ENCODE measurements at regions not wholly inside any gene's neighbourhood (a gene's known extent, or its start where the extent isn't known, plus 50 kb on each side); places are given as distances from the start of the nearest gene placed in this dataset.

DNA sequence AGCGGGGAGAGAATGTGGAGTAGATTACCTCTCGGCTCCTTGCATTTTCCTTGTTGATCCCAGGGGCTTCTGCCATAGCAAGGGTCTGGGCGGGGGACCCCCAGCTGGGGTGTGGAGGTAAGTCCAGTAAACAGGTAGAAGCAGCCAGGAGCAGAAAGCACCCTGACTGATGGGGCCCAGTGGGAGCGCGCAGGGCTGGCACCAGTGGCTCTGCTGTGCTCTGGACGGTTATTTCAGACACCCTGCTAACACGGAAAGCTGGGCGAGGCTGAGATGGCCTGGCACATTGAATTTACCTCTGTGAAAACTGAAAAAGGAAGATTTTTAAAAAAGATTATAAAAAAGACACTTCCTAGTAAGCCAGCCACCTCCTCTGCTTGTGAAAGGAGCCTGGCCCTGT, 88.4 kb upstream of the CALM2 start:
- DNase-seq, result no peak

DNA sequence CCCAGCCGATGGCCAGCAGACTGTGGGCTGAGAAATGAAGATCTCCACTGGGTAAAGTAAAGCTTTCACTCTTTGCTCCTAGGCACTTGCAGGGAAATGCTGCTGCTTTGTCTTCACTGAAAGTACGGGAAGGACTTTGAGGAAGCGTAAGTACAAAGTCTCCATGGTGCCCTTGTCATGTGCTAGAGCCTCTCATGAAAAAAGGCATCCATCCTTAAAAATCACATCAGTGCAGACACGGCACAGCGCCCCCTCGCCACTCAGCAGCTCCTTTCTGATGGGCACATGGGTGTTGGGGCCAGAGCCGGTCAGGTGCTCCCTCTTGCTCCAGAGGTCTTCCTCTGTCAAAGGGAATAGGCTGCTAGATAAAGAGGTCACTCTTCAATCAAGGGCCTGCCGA, 87.8 kb upstream of the CALM2 start:
- no peak for DNase-seq

DNA sequence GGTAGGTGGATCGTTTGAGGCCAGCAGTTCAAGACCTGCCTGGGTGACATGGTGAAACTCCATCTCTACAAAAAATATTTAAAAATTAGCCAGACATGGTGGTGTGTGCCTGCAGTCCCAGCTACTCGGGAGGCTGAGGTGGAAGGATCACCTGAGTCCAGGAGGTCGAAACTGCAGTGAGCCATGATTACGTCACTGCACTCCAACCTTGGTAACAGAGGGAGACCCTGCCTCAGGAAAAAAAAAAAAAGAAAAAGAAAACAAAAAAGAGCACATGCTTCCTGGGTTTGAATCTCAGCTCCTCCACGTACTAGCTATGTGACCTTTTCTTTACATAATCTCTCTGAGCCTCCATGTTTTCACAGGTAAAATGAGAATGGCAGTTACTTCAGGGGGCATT, 86.3 kb upstream of the CALM2 start:
- no peak for DNase-seq

DNA sequence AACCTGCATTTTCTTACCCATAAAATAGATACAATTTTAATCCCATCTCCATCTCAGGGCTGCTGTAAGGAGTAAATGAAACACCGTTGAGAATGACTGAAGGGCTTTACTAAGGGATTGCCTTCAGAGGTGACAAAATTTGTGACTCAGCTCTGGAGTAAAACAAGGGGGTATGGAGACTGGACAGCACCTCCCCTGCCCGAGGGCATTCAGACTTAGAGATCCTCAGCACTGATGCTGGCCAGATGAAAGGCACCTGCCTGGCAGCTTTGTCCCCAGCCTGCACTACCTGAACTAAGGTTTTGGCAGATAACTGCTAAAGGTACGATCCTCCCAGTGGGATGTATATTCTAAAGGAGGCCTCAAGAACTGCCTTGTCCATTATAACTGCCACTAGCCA, 84.7 kb upstream of the CALM2 start:
- DNase-seq, result no peak

DNA sequence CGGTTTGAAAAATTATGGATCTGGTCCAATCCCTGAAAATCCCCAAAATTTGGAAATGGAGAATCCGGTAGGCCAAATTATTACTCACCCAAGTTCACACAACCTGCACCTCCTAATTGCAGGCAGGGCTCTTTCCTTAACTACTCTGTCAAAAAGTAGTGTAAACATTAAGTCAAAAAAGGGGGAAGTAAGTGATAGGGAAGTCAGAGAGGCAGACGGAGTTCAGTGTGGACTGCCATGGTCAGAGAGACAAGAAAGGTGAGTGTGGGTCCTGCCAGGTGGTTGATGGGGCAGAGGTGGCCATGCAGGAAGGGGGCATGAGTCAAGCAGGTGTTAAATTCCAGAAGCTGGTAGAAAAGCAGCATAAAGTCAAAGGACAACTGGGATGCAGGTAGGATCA, 83.5 kb upstream of the CALM2 start:
- DNase-seq, result no peak

DNA sequence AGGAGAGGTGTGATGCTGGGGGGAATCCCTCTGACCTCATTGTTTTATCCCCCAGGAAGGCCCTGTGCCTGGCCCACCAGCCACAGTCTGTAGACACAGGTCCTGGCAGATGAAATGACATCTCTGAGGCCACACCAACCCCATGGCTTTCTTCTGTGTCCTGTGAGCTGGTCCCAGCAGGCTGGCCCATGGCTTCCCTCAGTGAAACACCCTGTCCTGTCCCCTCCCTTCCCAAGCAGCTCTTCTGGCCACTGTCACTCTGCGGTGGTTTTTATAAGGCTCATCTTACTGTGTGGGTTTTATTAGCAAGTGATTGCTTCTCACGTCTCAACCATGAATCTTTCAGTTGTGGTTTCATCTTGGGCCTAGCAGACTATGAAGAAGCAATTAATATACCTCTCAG, 81.6 kb upstream of the CALM2 start:
- DNase-seq, result no peak

DNA sequence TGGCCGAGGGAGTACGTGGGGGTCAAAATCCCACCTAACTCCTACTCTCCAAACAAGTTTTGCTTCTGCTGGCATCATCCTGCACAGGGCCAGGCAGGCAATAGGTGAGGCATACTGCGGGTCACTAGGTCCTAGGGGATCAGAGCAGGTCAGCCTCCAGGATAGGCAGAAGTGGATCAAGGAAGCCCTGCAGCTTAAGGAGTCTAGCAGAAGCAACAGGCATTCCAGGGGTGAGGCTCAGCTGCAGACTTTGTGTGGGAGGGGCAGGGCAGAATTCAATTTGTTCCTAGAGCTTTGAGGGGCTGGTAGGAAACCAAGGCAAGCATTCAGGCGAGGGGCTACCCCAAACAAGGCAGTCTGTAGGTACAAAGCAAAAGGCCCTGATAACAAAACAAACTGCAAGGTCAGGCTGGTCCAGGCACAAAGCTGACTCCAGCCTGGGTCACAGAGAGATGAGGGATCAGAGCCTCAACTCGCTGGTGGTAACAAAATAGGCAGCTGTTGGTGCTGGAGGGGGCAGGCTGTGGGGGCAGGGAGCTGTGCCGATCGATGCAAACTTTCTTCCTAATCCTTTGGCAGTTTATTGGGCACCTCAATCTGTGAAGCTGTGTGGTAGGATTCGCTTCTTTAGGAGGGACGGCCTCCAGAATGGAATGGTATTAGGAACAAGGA, 80.2 kb upstream of the CALM2 start:
- DNase-seq, result no peak

DNA sequence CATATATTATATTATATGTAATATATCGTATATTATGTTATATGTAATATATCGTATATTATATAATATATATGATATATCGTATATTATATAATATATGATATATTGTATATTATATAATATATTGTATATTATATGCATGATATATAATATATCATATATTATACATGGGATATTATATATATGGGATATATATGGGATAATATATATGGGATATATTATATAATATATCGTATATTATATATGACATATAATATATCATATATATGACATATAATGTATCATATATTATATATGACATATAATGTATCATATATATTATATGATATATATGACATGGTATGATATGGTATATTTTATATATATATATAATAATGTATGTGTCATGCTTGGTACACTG, 79.5 kb upstream of the CALM2 start:
- no peak for DNase-seq

DNA sequence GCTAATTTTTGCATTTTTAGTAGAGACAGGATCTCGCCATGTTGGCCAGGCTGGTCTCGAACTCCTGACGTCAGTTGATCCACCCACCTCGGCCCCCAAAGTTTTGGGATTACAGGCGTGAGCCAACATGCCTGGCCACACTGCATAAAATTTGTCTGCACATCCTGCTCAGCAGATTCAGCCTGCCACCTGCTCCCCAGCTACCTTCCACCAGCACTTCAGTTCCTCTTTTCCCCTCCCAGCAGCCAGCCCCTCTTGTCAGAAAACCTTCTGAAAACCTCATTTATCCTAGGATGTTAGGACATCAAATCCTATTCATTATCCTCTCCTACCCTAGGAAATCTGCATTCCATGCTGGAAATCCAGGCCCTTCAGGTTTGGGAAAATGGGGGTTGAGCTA, 78.2 kb upstream of the CALM2 start:
- DNase-seq, result no peak

DNA sequence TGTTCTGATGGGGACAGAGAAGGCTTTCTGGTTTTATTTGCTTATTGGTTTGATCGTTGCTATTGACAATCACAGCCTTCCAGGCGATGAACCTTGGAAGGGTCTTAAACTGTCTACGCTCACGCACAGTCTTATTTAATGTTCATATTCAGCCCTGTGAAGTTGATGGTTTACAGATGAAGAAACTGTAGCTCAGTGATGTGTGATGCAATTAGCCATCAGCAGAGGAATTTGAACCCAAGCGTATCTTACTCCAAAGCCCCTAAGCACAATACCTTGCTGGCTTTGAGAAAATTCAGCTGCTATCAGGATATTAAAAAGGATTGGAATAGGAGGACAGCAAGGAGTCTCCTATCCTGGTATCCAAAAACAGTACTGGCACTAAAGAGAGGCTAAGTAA, 77.1 kb upstream of the CALM2 start:
- DNase-seq, result no peak

DNA sequence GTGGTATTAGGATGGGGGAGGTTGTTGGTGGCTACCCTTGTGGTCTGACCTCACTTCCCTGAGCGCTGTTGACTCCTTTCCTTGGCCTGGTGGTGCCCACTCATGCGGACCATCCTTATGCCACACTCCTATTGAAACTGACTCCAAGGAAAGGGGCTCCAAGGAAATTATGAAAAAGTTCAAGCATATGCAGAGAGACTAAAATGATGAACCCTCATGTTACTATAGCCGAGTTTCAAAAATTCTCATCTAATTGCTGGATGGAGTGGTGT, 75.0 kb upstream of the CALM2 start:
- no peak for DNase-seq

DNA sequence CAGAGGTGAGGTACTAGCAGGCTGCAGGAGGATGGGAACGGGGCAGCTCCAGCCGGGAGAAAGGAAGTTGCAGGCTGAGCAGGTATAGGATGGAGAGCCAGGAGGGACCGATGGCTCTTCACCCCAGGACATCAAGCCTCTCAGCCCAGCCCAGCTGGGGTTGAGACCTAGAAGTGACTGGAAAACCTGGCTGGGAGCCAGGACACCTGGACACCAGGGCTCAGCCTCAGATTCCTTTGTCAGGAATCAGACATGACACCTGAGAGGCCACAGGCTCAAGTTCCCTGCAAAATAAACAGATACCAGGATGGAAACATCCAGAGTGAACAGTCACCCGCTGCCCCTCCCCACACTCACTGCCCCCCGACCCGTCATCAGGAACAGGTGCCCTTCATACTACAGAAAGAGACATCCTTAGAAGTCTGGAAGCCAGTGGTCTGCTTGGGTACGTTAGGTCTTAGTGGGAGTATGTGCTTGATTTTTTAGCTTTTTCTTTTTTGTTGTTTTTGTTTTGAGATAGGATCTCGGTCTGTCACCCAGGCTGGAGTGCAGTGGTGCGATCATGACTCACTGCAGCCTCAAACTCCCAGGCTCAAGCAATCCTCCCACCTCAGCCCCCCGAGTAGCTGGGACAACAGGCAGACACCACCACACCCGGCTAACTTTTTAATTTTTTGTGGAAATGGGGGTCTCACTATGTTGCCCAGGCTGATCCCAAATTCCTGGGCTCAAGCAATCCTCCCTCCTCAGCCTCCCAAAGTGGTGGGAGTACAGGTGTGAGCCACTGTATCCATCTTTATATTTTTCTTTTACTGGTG, 74.5 kb upstream of the CALM2 start:
- peak in 1 of 2 experiments; percentile 28 for DNase-seq

DNA sequence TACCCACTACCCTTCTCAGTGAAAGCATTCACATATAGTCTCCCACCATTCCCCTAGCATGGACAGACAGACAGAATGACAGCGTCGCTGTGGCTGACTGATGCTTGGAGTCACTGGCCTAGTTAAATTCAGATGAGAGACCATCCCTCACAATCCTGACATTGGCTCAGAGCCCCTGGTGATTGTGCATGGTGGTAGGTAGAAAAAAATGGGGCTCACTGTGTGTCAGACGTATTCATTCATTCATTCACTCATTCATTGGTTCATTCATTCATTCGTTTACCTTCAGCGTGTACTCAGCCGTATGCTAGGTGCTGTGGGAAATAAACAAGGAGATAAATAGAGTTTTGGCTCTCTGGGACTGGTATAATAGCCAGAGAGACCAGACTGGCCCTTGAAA, 73.6 kb upstream of the CALM2 start:
- no peak for DNase-seq

DNA sequence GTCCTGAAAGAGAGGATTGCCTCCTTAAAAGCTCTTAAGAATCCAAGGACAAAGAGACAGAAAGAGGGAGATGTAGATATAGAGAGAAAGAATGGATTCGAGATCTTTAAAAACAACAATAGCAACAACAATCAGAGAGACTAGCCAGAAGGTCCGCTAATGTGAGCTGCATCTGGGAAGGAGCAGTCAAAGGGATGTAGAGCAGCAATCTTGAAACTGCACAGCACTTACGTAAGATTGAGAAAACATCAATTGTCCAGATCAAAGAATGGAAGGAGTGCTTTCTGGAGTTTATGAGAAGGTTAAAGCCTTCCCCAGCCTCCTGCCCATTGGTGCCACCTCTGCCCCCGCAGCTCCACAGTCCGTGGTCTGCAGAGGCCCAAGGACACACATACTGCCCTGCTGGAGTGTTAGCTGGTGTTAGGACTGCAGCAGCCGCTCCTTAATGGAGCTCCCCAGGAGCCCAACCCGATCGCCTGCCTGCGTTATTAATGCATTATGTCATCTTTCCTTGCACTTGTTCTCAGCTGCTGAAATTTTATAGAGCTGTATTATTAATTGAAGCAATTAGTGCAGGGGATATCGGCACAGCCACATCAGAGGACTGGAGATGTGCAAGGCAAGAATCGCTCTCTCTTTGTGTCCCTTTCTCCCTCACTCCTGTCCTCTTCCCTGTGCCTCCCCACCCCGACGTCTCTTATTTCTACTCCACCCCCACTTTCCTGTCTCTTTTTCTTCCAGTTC, 73.0 kb upstream of the CALM2 start:
- no peak for DNase-seq

DNA sequence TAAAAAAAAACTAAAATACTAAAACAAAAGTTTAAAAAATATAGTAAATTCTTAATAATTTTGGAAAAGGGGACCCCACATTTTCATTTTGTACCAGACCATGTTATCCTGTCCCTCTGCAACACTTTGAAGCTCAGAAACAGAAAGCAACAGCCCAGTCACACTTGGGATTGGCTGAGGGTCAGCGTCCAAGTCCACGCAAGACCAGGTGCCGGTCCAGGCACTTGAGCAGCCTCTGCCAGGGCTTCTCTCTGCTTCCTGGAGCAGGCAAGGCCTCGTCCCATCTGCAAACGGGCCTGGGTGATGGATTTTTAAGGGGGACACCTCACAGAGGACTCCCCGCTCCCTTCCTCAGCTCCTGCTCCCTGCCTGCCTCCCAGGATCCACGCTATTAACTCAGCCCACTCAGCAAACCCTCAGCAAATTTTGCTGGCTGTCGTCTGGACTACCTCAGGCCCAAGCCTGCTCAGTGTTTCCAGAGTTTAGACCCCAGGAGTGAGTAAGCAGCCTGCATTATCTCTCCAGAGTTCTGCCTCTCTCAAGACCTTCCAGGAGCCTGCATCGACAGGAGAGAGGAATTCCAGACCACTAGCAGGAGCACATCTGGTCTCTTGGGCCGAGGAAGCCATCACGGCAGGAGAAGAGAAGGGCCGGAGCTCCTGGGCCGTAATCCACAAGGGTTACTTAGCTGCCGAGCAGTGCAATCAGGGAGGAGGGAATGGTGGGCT, 67.4 kb upstream of the CALM2 start:
- DNase-seq, result no peak

DNA sequence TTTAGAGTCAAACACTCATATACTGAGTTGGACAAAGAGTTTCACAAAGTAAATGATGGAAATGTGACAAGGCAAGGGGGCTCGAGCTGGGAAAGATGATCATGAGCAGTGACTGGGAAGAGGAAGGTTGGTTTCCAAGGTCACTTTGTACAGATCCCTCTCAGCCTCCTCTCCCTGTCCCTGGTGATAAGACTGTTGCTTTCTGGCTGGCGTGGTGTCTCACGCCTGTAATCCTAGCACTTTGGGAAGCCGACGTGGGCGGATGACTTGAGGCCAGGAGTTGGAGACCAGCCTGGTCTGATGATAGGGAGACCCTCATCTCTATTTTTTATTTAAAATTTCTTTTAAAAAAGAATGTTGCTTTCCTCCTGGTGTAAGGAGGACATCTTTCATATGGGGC, 65.4 kb upstream of the CALM2 start:
- DNase-seq, result no peak

DNA sequence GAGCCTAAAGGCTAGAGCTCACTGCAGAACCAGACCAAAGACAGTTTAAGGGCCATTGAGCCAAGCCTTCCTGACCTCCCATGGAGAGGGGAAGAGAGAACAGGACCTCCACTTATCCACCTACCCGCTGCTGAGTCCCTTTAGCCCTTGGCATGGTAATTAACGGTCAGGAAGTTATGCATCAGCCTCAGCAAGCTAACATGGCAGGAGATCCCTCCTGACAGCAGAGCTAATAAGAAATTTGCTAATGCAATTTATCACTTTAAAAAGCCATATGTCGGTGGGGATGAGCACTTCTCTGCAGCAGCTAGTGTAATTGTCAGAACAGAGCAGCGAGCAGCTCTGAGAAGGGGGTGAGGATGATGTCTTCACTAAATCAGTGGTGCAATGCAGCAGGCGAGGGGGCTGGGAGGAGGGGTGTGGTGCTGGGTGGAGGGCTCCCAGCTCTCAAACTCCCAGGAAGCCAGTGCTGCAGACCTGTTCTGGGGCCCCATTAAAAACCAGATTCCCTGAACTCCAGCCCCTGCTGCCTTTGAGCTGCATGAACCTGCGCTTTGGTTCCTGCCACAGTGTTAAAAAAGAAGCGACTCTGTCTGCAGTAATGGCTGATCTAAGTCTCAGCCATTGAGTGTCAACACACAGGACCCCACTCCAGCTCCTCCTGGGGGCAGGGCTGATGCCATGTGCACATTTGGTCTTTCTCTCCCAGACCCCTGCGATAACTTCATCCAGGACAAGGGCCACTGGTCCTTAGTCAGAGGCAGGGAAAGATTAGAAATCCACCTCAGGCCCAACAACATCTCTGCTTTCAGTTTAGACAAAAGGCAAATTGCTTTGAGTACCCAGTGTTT, 63.0 kb upstream of the CALM2 start:
- DNase-seq, result no peak

DNA sequence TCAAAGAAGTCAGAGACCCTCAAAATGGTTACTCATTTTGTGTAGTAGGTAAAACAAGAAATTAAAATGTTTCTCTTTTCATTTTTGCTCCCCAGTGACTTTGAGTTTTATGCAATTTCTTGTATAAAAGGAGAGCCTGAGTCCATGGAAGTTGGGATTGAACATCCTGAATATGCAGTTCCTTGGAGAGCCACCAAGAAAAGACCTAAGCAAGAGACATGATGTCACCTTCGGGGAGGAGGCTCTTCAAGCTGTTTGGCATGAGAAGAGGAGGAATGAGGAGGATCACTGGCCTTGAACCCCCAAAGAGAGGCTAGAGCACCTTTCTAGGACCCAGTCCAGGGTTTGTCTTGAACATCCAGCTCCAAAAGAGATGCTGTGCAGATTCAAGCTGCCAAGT, 62.3 kb upstream of the CALM2 start:
- no peak for DNase-seq

DNA sequence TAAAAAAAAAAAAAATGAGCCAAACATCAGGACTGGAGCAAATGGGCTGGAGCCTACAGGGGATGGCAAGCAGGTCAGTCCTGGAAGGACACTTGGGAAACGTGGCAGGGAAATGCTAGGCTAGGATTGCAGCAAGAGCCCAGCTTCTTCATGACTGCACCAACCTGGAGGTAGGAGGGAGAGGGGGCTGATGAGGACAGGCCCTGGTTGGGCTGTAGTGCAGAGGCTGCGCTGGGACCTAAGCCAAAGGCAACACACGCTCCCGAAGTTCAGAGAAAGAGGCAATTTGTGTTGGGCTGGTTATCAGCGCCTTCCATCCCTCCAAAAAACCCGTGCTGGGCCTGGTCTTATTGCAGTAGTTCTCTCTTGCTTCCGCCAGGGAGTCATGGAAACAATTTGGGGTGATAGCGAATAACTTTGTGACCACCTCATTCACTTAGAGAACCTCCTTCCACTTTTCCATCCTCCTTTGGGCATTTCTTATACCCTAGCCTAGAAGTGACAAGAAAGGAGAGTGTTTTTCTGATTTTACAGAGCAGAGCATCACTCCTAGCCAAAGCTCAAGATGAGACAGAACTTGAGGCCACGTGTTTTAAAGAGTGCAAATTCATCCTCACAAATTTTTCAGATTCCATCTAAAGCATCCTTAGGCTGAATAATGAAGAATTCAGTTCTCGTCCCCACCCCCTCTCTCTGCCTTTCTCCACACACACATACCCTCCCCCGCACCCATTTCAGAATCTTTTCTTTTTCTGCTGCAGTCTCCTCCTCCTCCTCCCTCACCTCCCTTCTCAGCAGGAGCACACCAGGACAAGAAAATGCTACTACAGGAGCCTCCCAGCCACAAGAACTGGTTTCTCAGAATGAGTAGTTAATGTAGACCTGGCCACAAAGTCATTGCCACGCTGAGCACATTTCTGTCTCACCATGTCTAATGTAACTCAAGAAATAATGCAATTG, 61.3 kb upstream of the CALM2 start:
- DNase-seq, result no peak

DNA sequence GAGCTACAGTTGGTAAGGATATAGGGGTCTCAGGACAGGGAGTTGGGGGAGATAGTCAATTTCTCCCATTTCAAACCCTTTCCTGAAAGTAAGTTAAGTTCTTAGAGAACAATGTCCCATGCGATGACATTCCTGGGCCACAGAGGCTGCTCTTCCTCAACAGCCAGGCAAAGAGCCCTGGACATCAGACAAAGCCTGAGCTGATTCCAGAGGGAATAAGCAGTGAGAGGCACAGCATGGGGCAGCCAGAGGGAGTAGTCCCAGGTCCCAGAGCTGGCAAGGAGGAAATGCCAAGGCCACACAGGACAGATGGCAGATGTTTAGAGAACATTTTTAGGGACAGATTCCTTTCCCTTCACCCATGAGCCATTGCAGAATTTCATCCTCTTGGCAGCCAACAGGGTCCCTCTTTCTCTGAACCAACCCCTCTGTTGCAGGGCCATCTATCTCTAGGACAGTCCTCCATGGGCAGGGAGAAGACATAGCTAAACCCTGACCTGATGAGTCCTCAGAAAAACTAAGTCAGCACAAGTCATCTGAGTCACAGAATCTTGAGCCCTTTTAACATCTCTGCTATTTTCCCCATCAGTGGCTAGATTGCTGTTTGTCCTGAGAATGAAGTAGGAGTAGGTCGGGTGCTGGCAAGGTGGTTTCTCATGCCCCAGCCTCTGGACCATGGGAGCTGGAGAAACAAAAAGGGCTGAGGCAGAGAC, 60.3 kb upstream of the CALM2 start:
- no peak for DNase-seq

DNA sequence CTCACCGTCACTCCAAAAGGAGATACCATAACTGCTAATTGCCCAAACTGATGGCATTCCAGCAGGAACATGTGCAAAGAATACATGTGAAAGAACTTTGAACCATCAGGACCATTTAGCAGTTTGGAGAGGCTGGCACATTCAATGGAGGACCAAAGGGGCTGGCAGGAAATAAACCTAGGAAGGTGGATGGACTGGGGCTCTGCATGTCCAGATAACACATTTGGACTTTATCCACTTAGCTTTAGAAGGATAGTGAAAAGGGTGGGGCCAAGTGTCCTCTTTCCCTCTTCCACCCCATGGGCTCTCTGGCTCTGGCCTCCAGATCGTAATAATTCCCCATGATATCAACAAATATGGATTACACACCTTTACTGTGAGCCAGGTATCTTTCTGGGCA, 58.8 kb upstream of the CALM2 start:
- DNase-seq, result no peak

Measured in NCI-H2081 (cell line).